Endodermal cell (in vitro differentiated cells): ENCODE measurements at regions not wholly inside any gene's neighbourhood (a gene's known extent, or its start where the extent isn't known, plus 50 kb on each side); places are given as distances from the start of the nearest gene placed in this dataset.

Experiments used
- DNase-seq: peaks from one replicate; pipeline ENCODE4 v3.0.0-alpha.2; 2017
- H3K27ac ChIP-seq: 2 replicates; pipeline ENCODE4 v1.5.1; 2013; ENCODE audit warnings: mild to moderate bottlenecking, low read depth, low read length, moderate library complexity
- H3K27me3 ChIP-seq: 2 replicates; pipeline ENCODE4 v1.6.1; 2013; ENCODE audit warnings: mild to moderate bottlenecking, low read length, moderate library complexity; ENCODE audit not compliant: insufficient read depth, control insufficient read depth, poor library complexity, severe bottlenecking
- H3K36me3 ChIP-seq: 2 replicates; pipeline ENCODE4 v1.7.0; 2013; ENCODE audit warnings: mild to moderate bottlenecking, low read length, moderate library complexity; ENCODE audit not compliant: control insufficient read depth, insufficient read depth
- H3K4me1 ChIP-seq: one replicate; pipeline ENCODE4 v1.7.0; 2013; ENCODE audit warnings: low read length; ENCODE audit not compliant: control insufficient read depth, insufficient read depth
- H3K4me3 ChIP-seq: 2 replicates; pipeline ENCODE4 v1.5.1; 2013; ENCODE audit warnings: mild to moderate bottlenecking, low read length, moderate library complexity
- H3K9ac ChIP-seq: 2 replicates; pipeline ENCODE4 v1.6.1; 2013; ENCODE audit warnings: mild to moderate bottlenecking, low read length, moderate library complexity; ENCODE audit not compliant: poor library complexity, severe bottlenecking; ENCODE audit errors: extremely low read depth
- H3K9me3 ChIP-seq: 2 replicates; pipeline ENCODE4 v1.6.1; 2013; ENCODE audit warnings: mild to moderate bottlenecking, low read length, moderate library complexity; ENCODE audit not compliant: control insufficient read depth
- H3K27ac Mint-ChIP-seq: 2 replicates; pipeline ENCODE4 v1.8.0; 2020; ENCODE audit warnings: mixed read lengths
- H3K27me3 Mint-ChIP-seq: 2 replicates; pipeline ENCODE4 v1.8.0; 2021; ENCODE audit warnings: mild to moderate bottlenecking, mixed read lengths; ENCODE audit not compliant: insufficient read depth
- H3K36me3 Mint-ChIP-seq: 2 replicates; pipeline ENCODE4 v1.8.0; 2020; ENCODE audit warnings: low read depth, mixed read lengths
- H3K4me1 Mint-ChIP-seq: 2 replicates; pipeline ENCODE4 v1.8.0; 2020; ENCODE audit warnings: mixed read lengths
- H3K4me3 Mint-ChIP-seq: 2 replicates; pipeline ENCODE4 v1.8.0; 2020; ENCODE audit warnings: mild to moderate bottlenecking, moderate library complexity, mixed read lengths
- H3K9me3 Mint-ChIP-seq: 2 replicates; pipeline ENCODE4 v1.8.0; 2020; ENCODE audit warnings: mild to moderate bottlenecking, mixed read lengths
- WGBS, 2 experiments: methylation state at CpG; one replicate each; pipeline versions ENCODE4 v1.1.5 to v1.1.7; 2013; ENCODE audit warnings: missing lambda C conversion rate in 2 of 2, mixed read lengths in 1 of 2; ENCODE audit not compliant: insufficient coverage in 1 of 2, insufficient read length in 1 of 2; 5-methylcytosine and 5-hydroxymethylcytosine counted together
- TF ChIP-seq, protein P1 (sequence below): fragments of 200-600 bp; sonication (generic); conservative IDR thresholded peaks from 2 replicates; pipeline ENCODE4 v1.5.0; 2021; ENCODE audit warnings: antibody characterized with exemption, mild to moderate bottlenecking

DNA sequence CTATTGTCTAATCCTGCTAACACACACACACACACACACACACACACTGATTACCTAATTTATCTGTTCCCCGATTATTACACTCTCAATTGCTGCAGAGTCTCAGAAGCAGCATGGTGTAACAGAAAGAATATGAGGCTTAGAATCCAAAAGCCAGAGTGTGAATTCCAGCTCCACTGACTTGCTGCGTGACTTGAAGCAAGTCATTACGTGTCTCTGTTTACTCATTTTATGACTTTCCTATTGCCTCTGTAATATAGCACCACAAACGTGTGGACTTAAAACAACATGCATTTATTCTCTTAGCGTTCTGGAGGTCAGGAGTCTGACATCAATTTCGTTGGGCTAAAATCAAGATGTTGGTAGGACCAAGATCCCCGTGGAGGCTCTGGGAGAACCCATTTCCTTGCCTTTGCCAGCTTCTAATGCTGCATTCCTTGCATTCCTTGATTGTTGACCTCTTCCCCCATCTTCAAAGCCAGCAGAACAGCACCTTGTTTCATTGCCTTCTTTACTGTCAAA lies 55.9 kb upstream of the ATP5PO start:
- no peaks in the 10 kb centered on the region for H3K27me3 ChIP-seq
- DNase-seq = peak; percentile 71
- Mint-ChIP-seq H3K27ac (peak overlapping the region; percentile 83), H3K9me3 (no peaks in the 10 kb centered on the region), H3K27me3 (no peaks in the 10 kb centered on the region), H3K4me1 (peaks cover 39% of the 10 kb centered on the region), H3K36me3 (peaks cover 6% of the 10 kb centered on the region), H3K4me3 (no peak overlapping the region)
- H3K9ac ChIP-seq = no peak overlapping the region
- peak overlapping the region; percentile 6 for H3K4me3 ChIP-seq
- H3K9me3 ChIP-seq = no peaks in the 10 kb centered on the region
- 56 to 70% methylated on average over 7 of the region's 7 CpGs for WGBS, 2 experiments
- TF ChIP-seq, protein P1, sequence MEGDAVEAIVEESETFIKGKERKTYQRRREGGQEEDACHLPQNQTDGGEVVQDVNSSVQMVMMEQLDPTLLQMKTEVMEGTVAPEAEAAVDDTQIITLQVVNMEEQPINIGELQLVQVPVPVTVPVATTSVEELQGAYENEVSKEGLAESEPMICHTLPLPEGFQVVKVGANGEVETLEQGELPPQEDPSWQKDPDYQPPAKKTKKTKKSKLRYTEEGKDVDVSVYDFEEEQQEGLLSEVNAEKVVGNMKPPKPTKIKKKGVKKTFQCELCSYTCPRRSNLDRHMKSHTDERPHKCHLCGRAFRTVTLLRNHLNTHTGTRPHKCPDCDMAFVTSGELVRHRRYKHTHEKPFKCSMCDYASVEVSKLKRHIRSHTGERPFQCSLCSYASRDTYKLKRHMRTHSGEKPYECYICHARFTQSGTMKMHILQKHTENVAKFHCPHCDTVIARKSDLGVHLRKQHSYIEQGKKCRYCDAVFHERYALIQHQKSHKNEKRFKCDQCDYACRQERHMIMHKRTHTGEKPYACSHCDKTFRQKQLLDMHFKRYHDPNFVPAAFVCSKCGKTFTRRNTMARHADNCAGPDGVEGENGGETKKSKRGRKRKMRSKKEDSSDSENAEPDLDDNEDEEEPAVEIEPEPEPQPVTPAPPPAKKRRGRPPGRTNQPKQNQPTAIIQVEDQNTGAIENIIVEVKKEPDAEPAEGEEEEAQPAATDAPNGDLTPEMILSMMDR = no peak
- no peaks in the 10 kb centered on the region for H3K4me1 ChIP-seq
- no peaks in the 10 kb centered on the region for H3K36me3 ChIP-seq
- H3K27ac ChIP-seq = no peak overlapping the region

DNA sequence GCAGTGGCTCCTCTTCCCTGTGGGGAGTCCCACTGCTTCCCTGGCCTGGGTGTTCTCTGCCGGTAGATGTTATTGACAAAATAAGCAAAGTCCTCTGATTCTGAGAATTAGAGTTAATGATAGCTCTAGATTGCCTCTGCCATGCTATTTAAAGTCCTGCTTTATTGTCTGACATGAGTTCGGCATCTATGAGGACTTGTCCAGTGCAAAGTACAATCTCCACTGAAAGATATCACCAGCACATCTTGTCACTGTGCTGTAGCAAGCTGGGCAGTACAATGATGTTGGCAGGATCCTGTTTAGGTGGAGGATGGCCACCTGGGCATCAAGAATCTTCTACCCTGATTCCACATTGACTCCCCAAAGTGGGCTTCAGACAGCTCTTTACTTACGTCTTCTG lies 54.0 kb upstream of the ATP5PO start:
- Histone ChIP-seq H3K36me3 (no peaks in the 10 kb centered on the region), H3K4me3 (no peak overlapping the region), H3K4me1 (no peaks in the 10 kb centered on the region), H3K27me3 (no peaks in the 10 kb centered on the region), H3K9ac (no peak overlapping the region), H3K27ac (no peak overlapping the region), H3K9me3 (no peaks in the 10 kb centered on the region)
- peaks cover 27% of the 10 kb centered on the region for H3K4me1 Mint-ChIP-seq
- H3K36me3 Mint-ChIP-seq = peaks cover 6% of the 10 kb centered on the region
- H3K9me3 Mint-ChIP-seq = no peaks in the 10 kb centered on the region
- no peak overlapping the region for H3K27ac Mint-ChIP-seq
- no peak overlapping the region for H3K4me3 Mint-ChIP-seq
- no peaks in the 10 kb centered on the region for H3K27me3 Mint-ChIP-seq
- 95 to 100% methylated on average over 1 to 3 of the region's 3 CpGs for WGBS, 2 experiments
- no peak for DNase-seq
- TF ChIP-seq, protein P1 = no peak

DNA sequence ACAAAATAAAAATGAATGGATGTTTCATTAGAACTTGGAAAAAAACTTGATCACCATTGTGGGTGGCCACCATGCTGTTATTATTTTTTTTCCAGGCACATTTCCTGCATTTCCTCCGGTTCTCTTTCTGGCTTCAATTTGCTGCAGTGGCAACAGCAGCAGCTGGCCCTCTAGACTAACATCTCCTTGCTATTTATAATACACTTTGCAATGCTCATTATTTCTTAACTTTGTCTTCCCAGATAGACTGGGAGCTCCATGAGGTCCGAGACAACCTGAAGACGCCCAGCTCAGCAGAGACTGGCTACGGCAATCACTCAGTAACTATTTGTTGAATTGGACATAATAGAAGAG lies 53.4 kb upstream of the ATP5PO start:
- TF ChIP-seq, protein P1 = no peak
- H3K4me1 Mint-ChIP-seq = peaks cover 27% of the 10 kb centered on the region
- DNase-seq = no peak
- no peaks in the 10 kb centered on the region for H3K36me3 ChIP-seq
- H3K4me3 ChIP-seq = no peak overlapping the region
- H3K27ac Mint-ChIP-seq = no peak overlapping the region
- H3K4me1 ChIP-seq = no peaks in the 10 kb centered on the region
- H3K27me3 ChIP-seq = no peaks in the 10 kb centered on the region
- no peak overlapping the region for H3K4me3 Mint-ChIP-seq
- WGBS, 2 experiments = 90 to 99% methylated on average over 3 to 4 of the region's 4 CpGs
- no peaks in the 10 kb centered on the region for H3K9me3 ChIP-seq
- no peak overlapping the region for H3K27ac ChIP-seq
- no peaks in the 10 kb centered on the region for H3K27me3 Mint-ChIP-seq
- no peak overlapping the region for H3K9ac ChIP-seq
- no peaks in the 10 kb centered on the region for H3K9me3 Mint-ChIP-seq
- H3K36me3 Mint-ChIP-seq = peaks cover 6% of the 10 kb centered on the region
